ENCODE measurements at regions not wholly inside any gene's neighbourhood (a gene's known extent, or its start where the extent isn't known, plus 50 kb on each side); places are given as distances from the start of the nearest gene placed in this dataset.

GRCh38 chr11:28726432-28726831, 618.2 kb downstream of the METTL15 start:
- Mint-ChIP-seq H3K9me3 (no peaks in the 10 kb centered on the region), H3K36me3 (ENCODE audit: low read depth) (no peaks in the 10 kb centered on the region), H3K27me3 (ENCODE audit: low read depth) (no peaks in the 10 kb centered on the region), H3K4me1 (no peaks in the 10 kb centered on the region), H3K27ac (no peak overlapping the region), H3K4me3 (no peak overlapping the region)
- TF ChIP-seq, protein P1, sequence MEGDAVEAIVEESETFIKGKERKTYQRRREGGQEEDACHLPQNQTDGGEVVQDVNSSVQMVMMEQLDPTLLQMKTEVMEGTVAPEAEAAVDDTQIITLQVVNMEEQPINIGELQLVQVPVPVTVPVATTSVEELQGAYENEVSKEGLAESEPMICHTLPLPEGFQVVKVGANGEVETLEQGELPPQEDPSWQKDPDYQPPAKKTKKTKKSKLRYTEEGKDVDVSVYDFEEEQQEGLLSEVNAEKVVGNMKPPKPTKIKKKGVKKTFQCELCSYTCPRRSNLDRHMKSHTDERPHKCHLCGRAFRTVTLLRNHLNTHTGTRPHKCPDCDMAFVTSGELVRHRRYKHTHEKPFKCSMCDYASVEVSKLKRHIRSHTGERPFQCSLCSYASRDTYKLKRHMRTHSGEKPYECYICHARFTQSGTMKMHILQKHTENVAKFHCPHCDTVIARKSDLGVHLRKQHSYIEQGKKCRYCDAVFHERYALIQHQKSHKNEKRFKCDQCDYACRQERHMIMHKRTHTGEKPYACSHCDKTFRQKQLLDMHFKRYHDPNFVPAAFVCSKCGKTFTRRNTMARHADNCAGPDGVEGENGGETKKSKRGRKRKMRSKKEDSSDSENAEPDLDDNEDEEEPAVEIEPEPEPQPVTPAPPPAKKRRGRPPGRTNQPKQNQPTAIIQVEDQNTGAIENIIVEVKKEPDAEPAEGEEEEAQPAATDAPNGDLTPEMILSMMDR (IDR thresholded peaks at IDR 0.05; ENCODE audit: unreplicated experiment in 3 of 3), result no peak

GRCh38 chr11:28715726-28716125, 607.5 kb downstream of the METTL15 start:
- Mint-ChIP-seq H3K4me1 (no peaks in the 10 kb centered on the region), H3K36me3 (ENCODE audit: low read depth) (no peaks in the 10 kb centered on the region), H3K4me3 (no peak overlapping the region), H3K9me3 (no peaks in the 10 kb centered on the region), H3K27ac (no peak overlapping the region), H3K27me3 (ENCODE audit: low read depth) (no peaks in the 10 kb centered on the region)
- TF ChIP-seq, protein P1 (IDR thresholded peaks at IDR 0.05; ENCODE audit: unreplicated experiment in 3 of 3), result no peak

GRCh38 chr11:28713850-28714249, 605.7 kb downstream of the METTL15 start:
- H3K36me3 Mint-ChIP-seq (ENCODE audit: low read depth), result no peaks in the 10 kb centered on the region
- H3K4me3 Mint-ChIP-seq, result no peak overlapping the region
- no peaks in the 10 kb centered on the region for H3K27me3 Mint-ChIP-seq (ENCODE audit: low read depth)
- no peaks in the 10 kb centered on the region for H3K4me1 Mint-ChIP-seq
- H3K9me3 Mint-ChIP-seq, result no peaks in the 10 kb centered on the region
- no peak overlapping the region for H3K27ac Mint-ChIP-seq
- TF ChIP-seq, protein P1 (IDR thresholded peaks at IDR 0.05; ENCODE audit: unreplicated experiment in 3 of 3), result no peak

DNA sequence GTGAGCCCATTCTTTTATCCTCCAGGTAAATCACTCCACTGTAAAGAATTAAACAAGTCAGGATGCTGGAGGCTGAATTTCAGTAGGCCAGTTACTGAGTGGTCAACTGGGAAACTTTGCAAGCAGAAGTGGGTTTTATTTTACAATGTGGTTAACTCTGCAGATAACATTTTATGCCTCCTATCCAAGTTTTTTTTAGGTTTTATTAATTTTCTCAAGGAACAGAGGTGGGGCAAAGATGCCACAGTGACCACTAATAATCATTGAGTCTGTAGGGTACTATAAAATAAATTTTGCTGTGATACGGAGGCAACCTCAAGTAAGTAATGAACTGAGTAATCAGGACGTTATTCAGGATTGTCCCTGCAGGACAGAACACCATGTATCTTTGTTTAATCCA, 599.9 kb downstream of the METTL15 start:
- Mint-ChIP-seq H3K4me1 (no peaks in the 10 kb centered on the region), H3K9me3 (no peaks in the 10 kb centered on the region), H3K36me3 (ENCODE audit: low read depth) (no peaks in the 10 kb centered on the region), H3K27ac (no peak overlapping the region), H3K4me3 (no peak overlapping the region), H3K27me3 (ENCODE audit: low read depth) (no peaks in the 10 kb centered on the region)
- TF ChIP-seq, protein P1 (IDR thresholded peaks at IDR 0.05; ENCODE audit: unreplicated experiment in 3 of 3), result no peak

- H3K4me1 Mint-ChIP-seq, result peaks cover 7% of the 10 kb centered on the region
- H3K9me3 Mint-ChIP-seq, result peaks cover 2% of the 10 kb centered on the region
- H3K27ac Mint-ChIP-seq, result no peak overlapping the region
- peaks cover 4% of the 10 kb centered on the region for H3K27me3 Mint-ChIP-seq (ENCODE audit: low read depth)
- TF ChIP-seq, protein P1 (IDR thresholded peaks at IDR 0.05; ENCODE audit: unreplicated experiment in 3 of 3), result no peak
- H3K36me3 Mint-ChIP-seq (ENCODE audit: low read depth), result no peaks in the 10 kb centered on the region
- H3K4me3 Mint-ChIP-seq, result no peak overlapping the region
Observed at GRCh38 chr11:28704801-28705200, 596.6 kb downstream of the METTL15 start.

DNA sequence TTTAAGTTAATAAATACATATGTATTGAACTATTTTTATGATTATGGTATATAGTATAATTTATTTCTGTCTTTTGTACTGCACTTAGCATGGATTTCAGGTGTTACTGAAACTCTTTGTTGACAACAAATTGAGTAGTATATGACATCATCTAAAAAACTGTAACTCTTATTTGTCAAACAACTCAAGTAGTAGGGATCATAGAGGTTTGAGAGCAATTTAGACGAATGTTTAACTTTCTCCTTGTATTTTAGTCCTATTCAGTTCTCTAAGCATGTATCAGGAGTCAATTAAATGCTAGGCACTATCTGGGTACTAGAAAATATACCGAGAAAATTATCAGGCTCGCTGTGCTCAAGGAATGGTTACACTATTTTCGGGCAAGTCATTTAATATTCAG, 595.2 kb downstream of the METTL15 start:
- Mint-ChIP-seq H3K36me3 (ENCODE audit: low read depth) (no peaks in the 10 kb centered on the region), H3K4me1 (peaks cover 7% of the 10 kb centered on the region), H3K27ac (no peak overlapping the region), H3K27me3 (ENCODE audit: low read depth) (peaks cover 4% of the 10 kb centered on the region), H3K4me3 (no peak overlapping the region), H3K9me3 (peaks cover 2% of the 10 kb centered on the region)
- TF ChIP-seq, protein P1 (IDR thresholded peaks at IDR 0.05; ENCODE audit: unreplicated experiment in 3 of 3), result no peak
